NCI-H82 treated with DMSO at 0.1 percent for 48 hours (cell line): ENCODE measurements at regions not wholly inside any gene's neighbourhood (a gene's known extent, or its start where the extent isn't known, plus 50 kb on each side); places are given as distances from the start of the nearest gene placed in this dataset.
"Not testable (repeated sequence)": the region's sequence is repeated elsewhere in the genome, so short reads cannot be mapped to it uniquely, and the experiment has no call there.

ENCODE experiments used
- DNase-seq: peaks from one replicate; lab custom pipeline; 2025; ENCODE audit not compliant: unreplicated experiment; lab: John Stamatoyannopoulos, UW

GRCh38 chr14:53744857-53745256 lies 211.8 kb downstream of the BMP4 start:
- DNase-seq = no peak

- DNase-seq = no peak
Observed at GRCh38 chr14:53743371-53743770, 213.3 kb downstream of the BMP4 start.

GRCh38 chr14:53742233-53742620 lies 214.4 kb downstream of the BMP4 start:
- peak; percentile 0 for DNase-seq

- DNase-seq = no peak
Observed at GRCh38 chr14:53741479-53742232, 215.0 kb downstream of the BMP4 start.

GRCh38 chr14:53740570-53740969 lies 216.1 kb downstream of the BMP4 start:
- DNase-seq = no peak

GRCh38 chr14:53735916-53736315 lies 220.7 kb downstream of the BMP4 start:
- DNase-seq = no peak

GRCh38 chr14:53723221-53723620 lies 233.4 kb downstream of the BMP4 start:
- DNase-seq = no peak

GRCh38 chr14:53719536-53719935 lies 237.1 kb downstream of the BMP4 start:
- no peak for DNase-seq

GRCh38 chr14:53716578-53716977 lies 240.0 kb downstream of the BMP4 start:
- no peak for DNase-seq

GRCh38 chr14:53715193-53715721 lies 241.4 kb downstream of the BMP4 start:
- DNase-seq = no peak

- DNase-seq = no peak
Observed at GRCh38 chr14:53714495-53715192, 242.0 kb downstream of the BMP4 start.

- not testable (repeated sequence) for DNase-seq
Observed at GRCh38 chr14:53712901-53713300, 243.7 kb downstream of the BMP4 start.

- no peak for DNase-seq
Observed at GRCh38 chr14:53711205-53711604, 245.4 kb downstream of the BMP4 start.

- no peak for DNase-seq
Observed at GRCh38 chr14:53710615-53711014, 246.0 kb downstream of the BMP4 start.

GRCh38 chr14:53709381-53709780 lies 247.2 kb downstream of the BMP4 start:
- DNase-seq = no peak

- DNase-seq = no peak
Observed at GRCh38 chr14:53703457-53703856, 253.2 kb downstream of the BMP4 start.

- no peak for DNase-seq
Observed at GRCh38 chr14:53701108-53701875, 255.3 kb downstream of the BMP4 start.

- DNase-seq = no peak
Observed at GRCh38 chr14:53696217-53696965, 260.2 kb downstream of the BMP4 start.

- DNase-seq = no peak
Observed at GRCh38 chr14:53695692-53696214, 260.9 kb downstream of the BMP4 start.

- DNase-seq = no peak
Observed at GRCh38 chr14:53692885-53693284, 263.7 kb downstream of the BMP4 start.

GRCh38 chr14:53692451-53692850 lies 264.2 kb downstream of the BMP4 start:
- no peak for DNase-seq
